MM.1S (cell line): ENCODE measurements at regions not wholly inside any gene's neighbourhood (a gene's known extent, or its start where the extent isn't known, plus 50 kb on each side); places are given as distances from the start of the nearest gene placed in this dataset.

Experiments used
- DNase-seq: peaks from one replicate; pipeline ENCODE4 v3.0.0-alpha.2; 2015
- H2AFZ ChIP-seq: fragments of 300-600 bp; sonication (generic); 2 replicates; pipeline ENCODE4 v1.6.0; 2016; ENCODE audit warnings: antibody characterized with exemption, low read length
- H3F3A ChIP-seq: fragments of 300-600 bp; sonication (generic); 2 replicates; pipeline ENCODE4 v1.6.1; 2016; ENCODE audit warnings: mild to moderate bottlenecking, antibody characterized with exemption, low read length, moderate library complexity, mixed read lengths; ENCODE audit not compliant: insufficient read depth
- H3K27ac ChIP-seq: fragments of 300-600 bp; sonication (generic); 2 replicates; pipeline ENCODE4 v1.5.1; 2016; ENCODE audit warnings: mild to moderate bottlenecking, low read length
- H3K27me3 ChIP-seq: fragments of 300-600 bp; sonication (generic); replicated peaks from 2 replicates; pipeline ENCODE4 v1.6.0; 2016; ENCODE audit warnings: low read length; ENCODE audit not compliant: insufficient read depth
- H3K36me3 ChIP-seq: fragments of 300-600 bp; sonication (generic); replicated peaks from 2 replicates; pipeline ENCODE4 v1.6.1; 2016; ENCODE audit warnings: mild to moderate bottlenecking, low read length, mixed read lengths; ENCODE audit not compliant: insufficient read depth
- H3K4me1 ChIP-seq: fragments of 300-600 bp; sonication (generic); 2 replicates; pipeline ENCODE4 v1.6.1; 2016; ENCODE audit warnings: low read length, mixed read lengths
- H3K4me2 ChIP-seq: fragments of 300-600 bp; sonication (generic); 2 replicates; pipeline ENCODE4 v1.6.0; 2016; ENCODE audit warnings: low read depth, low read length
- H3K4me3 ChIP-seq: fragments of 300-600 bp; sonication (generic); 2 replicates; pipeline ENCODE4 v1.5.1; 2016; ENCODE audit warnings: low read length, mixed read lengths
- H3K79me2 ChIP-seq: fragments of 300-600 bp; sonication (generic); 2 replicates; pipeline ENCODE4 v1.6.1; 2016; ENCODE audit warnings: mixed run types, low read length, mixed read lengths
- H3K9ac ChIP-seq: fragments of 300-600 bp; sonication (generic); 2 replicates; pipeline ENCODE4 v1.6.1; 2016; ENCODE audit warnings: low read length, mixed read lengths
- H3K9me2 ChIP-seq: fragments of 300-600 bp; sonication (generic); replicated peaks from 2 replicates; pipeline ENCODE4 v1.6.1; 2016; ENCODE audit warnings: mild to moderate bottlenecking, low read length, mixed read lengths; ENCODE audit not compliant: insufficient read depth
- H3K9me3 ChIP-seq: fragments of 300-600 bp; sonication (generic); replicated peaks from 2 replicates; pipeline ENCODE4 v1.6.1; 2016; ENCODE audit warnings: mild to moderate bottlenecking, low read length, mixed read lengths; ENCODE audit not compliant: insufficient read depth
- H4K20me1 ChIP-seq: fragments of 300-600 bp; sonication (generic); 2 replicates; pipeline ENCODE4 v1.6.1; 2016; ENCODE audit warnings: mild to moderate bottlenecking, low read length, moderate library complexity, mixed read lengths; ENCODE audit not compliant: insufficient read depth
- EZH2 ChIP-seq: fragments of 300-600 bp; sonication (generic); optimal IDR thresholded peaks from 2 replicates; pipeline ENCODE3; 2017; ENCODE audit warnings: low read depth, mild to moderate bottlenecking, antibody characterized with exemption, low read length, mixed read lengths
- EZH2phosphoT487 ChIP-seq: fragments of 300-600 bp; sonication (generic); IDR thresholded peaks from 2 replicates; pipeline ENCODE4 v1.6.1; 2018; ENCODE audit warnings: antibody characterized with exemption, low read length
- TF ChIP-seq, protein P1 (sequence below): fragments of 300-600 bp; sonication (generic); IDR thresholded peaks from 2 replicates; pipeline ENCODE4 v1.5.1; 2016; ENCODE audit warnings: antibody characterized with exemption, low read length, mixed read lengths

DNA sequence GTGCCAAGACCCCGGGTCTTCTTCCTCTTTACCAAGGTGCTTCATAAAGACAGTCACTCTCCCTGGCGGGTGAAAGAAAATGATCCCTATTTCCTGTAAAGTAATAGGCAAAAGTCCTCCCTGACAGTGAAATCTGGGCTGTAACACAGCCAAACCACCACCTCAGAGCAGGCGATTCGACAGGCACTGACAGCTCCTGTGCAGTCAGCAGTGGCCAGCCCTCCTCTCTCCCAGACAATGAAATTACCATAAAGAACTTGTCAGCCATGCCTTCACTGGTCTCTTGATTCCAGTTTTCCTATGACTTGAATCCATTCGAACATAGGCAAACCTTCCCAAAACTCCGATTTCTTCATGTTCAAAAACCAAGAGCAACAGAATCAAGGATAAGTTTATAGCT is 492.2 kb upstream of the DAB1 start:
- no peak overlapping the region for H2AFZ ChIP-seq
- H3K36me3 ChIP-seq: no peaks in the 10 kb centered on the region
- H3K4me1 ChIP-seq: no peaks in the 10 kb centered on the region
- no peak overlapping the region for H3K27ac ChIP-seq
- DNase-seq: no peak
- no peak for TF ChIP-seq EZH2
- TF ChIP-seq, protein P1, sequence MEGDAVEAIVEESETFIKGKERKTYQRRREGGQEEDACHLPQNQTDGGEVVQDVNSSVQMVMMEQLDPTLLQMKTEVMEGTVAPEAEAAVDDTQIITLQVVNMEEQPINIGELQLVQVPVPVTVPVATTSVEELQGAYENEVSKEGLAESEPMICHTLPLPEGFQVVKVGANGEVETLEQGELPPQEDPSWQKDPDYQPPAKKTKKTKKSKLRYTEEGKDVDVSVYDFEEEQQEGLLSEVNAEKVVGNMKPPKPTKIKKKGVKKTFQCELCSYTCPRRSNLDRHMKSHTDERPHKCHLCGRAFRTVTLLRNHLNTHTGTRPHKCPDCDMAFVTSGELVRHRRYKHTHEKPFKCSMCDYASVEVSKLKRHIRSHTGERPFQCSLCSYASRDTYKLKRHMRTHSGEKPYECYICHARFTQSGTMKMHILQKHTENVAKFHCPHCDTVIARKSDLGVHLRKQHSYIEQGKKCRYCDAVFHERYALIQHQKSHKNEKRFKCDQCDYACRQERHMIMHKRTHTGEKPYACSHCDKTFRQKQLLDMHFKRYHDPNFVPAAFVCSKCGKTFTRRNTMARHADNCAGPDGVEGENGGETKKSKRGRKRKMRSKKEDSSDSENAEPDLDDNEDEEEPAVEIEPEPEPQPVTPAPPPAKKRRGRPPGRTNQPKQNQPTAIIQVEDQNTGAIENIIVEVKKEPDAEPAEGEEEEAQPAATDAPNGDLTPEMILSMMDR: no peak
- no peak for TF ChIP-seq EZH2phosphoT487
- H4K20me1 ChIP-seq: no peaks in the 10 kb centered on the region
- no peak overlapping the region for H3K4me2 ChIP-seq
- H3K79me2 ChIP-seq: no peaks in the 10 kb centered on the region
- no peaks in the 10 kb centered on the region for H3K27me3 ChIP-seq
- H3K9me2 ChIP-seq: no peaks in the 10 kb centered on the region
- H3K4me3 ChIP-seq: no peak overlapping the region
- H3K9me3 ChIP-seq: no peaks in the 10 kb centered on the region
- H3K9ac ChIP-seq: no peak overlapping the region
- H3F3A ChIP-seq: no peaks in the 10 kb centered on the region

DNA sequence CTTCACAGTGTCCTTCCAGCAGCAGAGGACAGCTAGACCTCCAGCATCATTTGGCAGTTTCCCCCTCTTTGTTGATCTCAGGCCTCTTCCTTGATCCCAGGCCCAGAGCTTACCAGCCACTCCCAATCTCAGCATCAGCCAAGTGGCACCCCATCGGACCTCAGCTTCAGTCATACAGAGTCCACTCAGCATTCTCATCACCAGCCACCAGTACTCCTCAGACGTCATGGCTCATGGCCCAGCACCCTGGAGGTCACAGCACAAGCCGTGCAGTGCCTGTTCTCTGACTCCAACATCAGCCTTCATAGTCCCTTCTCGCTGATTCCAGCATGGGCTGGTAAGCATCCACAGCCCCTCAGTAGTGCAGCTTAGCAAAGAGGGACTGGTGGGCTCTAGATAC is 487.6 kb upstream of the DAB1 start:
- H3K9ac ChIP-seq: no peak overlapping the region
- H3K4me2 ChIP-seq: no peak overlapping the region
- TF ChIP-seq, protein P1: no peak
- TF ChIP-seq EZH2 (no peak), EZH2phosphoT487 (no peak)
- H4K20me1 ChIP-seq: no peaks in the 10 kb centered on the region
- H3K9me2 ChIP-seq: no peaks in the 10 kb centered on the region
- no peaks in the 10 kb centered on the region for H3K4me1 ChIP-seq
- no peak for DNase-seq
- H3K36me3 ChIP-seq: no peaks in the 10 kb centered on the region
- H3K27me3 ChIP-seq: no peaks in the 10 kb centered on the region
- no peaks in the 10 kb centered on the region for H3F3A ChIP-seq
- no peak overlapping the region for H3K4me3 ChIP-seq
- no peak overlapping the region for H3K27ac ChIP-seq
- H3K9me3 ChIP-seq: no peaks in the 10 kb centered on the region
- H2AFZ ChIP-seq: no peak overlapping the region
- H3K79me2 ChIP-seq: no peaks in the 10 kb centered on the region

DNA sequence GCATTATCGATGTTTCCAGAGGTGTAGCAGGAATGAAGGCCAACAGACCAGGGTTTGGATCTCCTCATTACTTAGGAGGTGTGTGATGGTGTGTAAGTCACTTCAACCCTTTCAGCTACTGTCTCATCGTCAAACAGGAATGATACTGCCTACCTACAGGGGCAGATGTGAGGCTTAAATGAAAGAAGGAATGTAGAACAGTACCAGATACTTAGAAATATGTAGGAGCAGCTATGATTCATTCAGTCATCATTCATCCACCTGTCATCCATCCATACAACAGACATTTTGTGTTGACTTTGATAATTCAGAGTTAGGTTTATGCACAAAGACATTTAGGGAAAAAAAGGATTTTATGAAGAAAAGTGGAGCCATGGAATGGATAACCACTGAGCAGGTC is 486.9 kb upstream of the DAB1 start:
- no peak overlapping the region for H3K9ac ChIP-seq
- H3K27ac ChIP-seq: no peak overlapping the region
- no peaks in the 10 kb centered on the region for H3K9me2 ChIP-seq
- no peak overlapping the region for H2AFZ ChIP-seq
- H3K4me1 ChIP-seq: no peaks in the 10 kb centered on the region
- TF ChIP-seq EZH2 (no peak), EZH2phosphoT487 (no peak)
- TF ChIP-seq, protein P1: no peak
- no peaks in the 10 kb centered on the region for H3K36me3 ChIP-seq
- no peaks in the 10 kb centered on the region for H3K27me3 ChIP-seq
- no peak overlapping the region for H3K4me2 ChIP-seq
- H3K79me2 ChIP-seq: no peaks in the 10 kb centered on the region
- no peak for DNase-seq
- H3K9me3 ChIP-seq: no peaks in the 10 kb centered on the region
- no peak overlapping the region for H3K4me3 ChIP-seq
- no peaks in the 10 kb centered on the region for H3F3A ChIP-seq
- no peaks in the 10 kb centered on the region for H4K20me1 ChIP-seq
